NCI-H2107 treated with DMSO at 0.1 percent for 48 hours (cell line): ENCODE measurements at regions not wholly inside any gene's neighbourhood (a gene's known extent, or its start where the extent isn't known, plus 50 kb on each side); places are given as distances from the start of the nearest gene placed in this dataset.
"Not testable (repeated sequence)": the region's sequence is repeated elsewhere in the genome, so short reads cannot be mapped to it uniquely, and the experiment has no call there.

ENCODE experiments used
- DNase-seq: peaks from one replicate; lab custom pipeline; 2025; ENCODE audit not compliant: unreplicated experiment; lab: John Stamatoyannopoulos, UW

DNA sequence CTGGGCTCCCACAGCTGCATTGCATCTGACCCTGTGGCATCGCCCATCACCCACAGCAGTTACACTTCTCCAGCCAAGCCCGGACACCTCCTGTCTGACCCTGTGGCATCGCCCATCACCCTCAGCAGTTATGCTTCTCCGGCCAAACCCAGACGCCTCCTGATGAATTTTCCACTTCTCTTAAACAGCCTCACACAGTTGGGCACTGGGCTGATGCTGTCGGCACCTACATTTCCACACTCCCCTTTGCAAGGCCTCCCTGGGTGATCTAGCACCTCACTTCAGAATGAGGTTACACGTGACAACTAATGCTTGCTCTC, 175.2 kb upstream of the ARID1B start:
- no peak for DNase-seq

DNA sequence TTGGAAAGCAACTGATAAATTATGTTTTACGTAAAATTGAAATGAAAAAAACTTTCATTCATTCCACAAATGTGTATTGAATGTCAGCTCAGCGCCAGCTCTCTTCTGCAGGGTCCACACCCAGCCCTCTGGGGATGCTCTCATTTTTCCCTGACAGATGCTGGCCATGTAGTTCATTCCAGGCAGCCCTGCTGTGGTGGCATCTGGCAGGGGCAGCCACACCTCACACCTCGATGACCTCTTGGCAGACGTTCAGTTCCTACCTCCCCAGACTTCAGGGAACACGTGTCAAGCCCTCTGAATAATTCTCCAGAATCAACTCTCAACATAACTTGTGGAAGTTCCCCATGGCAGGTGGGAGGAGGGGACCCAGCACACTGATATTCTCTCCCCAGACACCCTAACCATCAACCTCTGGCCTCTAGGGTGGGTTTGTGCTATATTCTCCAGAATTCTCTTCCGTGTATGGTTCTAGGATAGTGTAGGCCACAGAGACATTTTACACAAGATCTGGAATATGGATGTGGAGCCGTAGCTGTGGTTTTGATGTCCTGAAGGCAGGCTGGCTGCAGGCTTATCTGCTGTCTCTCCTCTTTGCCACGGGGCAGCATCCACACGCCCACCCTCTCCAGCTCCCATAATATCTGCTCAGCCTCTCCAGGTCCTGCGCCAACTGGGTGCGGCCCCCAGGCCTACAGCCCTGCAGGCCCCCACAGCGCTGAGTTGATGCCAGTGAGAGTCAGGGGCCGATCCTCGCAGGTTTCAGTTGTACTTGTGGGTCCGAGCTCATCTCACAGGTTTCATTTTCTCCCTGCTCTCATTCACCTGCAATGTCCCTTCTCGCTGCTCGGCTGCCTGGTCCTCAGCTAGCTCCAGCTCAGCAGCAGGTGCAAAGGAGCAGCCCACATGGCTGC, 175.8 kb upstream of the ARID1B start:
- DNase-seq, result no peak

DNA sequence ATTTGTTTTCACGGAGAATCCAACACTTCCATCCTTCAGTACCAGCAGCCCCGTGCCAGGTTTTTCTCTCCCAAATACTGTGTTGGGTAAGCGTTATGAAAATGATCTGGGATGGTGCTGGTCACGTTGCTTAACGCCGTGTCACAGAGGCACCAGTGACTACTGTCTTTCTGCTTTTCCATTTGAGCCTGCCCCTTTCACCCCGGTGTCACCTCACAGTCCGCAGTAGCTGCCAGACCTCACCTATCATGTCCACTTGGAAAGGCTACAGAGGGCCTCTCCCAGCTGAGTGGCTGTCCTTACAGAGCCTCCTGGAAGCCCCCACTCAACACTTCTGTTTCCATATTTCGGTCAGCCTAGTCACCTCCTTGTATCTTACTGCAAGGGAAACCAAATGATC, 176.5 kb upstream of the ARID1B start:
- DNase-seq, result no peak

DNA sequence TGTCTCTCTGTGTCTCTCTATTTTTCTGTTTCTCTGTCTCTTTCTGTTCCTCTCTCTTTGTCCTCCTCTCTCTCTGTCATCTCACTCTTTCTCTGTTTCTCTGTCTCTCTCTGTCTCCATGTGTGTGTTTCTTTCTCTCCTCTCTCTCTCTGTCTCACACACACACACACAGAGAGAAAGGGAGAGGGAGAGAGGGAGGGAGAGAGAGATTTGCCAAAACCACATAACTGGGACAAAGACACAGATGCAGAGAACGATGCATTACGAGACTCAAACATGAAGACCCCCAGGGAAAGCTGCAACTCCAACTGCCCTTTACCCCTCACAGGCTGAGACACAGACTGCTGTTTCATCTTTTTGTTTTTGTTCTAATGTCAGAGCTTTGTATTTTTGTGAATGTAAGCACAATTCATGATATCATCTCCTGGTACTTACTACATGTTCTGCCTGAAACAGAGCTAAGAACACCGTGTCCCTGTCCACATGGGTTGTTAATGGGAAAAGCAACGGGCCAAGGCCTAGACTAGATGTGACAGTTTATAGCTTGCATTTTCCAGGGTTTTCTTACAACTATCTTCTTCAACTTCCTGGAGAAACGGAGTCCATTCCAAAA, 177.1 kb upstream of the ARID1B start:
- no peak for DNase-seq

DNA sequence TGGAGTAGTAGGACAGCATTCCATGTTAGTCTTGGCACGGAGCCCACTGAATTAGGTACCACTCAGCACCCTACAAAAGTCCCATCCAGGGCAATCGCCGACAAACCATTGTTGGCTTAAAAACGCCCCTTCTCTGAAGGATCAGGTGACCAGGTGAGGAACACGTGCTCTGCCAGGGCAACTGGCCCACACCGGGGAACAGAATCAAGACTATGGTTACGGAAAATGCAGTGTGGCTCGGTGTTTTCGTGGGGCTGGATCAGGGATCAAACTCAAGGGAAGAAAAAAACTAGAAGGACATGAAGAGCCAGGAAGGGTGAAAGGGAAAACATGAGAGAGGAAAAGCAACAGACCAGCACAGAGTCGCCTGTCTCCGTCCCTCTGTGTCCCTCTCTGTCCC, 177.8 kb upstream of the ARID1B start:
- peak; percentile 34 for DNase-seq

DNA sequence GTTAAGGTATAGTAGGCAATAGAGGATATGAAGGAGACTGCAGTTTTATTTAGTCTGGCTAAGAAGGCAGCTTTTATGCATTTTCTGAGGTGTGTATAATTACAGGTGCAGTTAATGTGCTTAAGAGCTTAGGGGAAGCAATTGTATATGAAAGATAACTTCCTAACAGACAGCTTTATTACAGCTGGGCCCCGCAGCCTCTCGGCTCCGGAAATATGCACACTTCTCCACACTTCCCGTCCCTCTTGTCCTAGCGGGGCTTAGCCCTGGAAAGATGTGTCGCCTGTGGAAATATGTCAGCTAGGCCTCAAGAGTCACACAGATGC, 178.4 kb upstream of the ARID1B start:
- no peak for DNase-seq

DNA sequence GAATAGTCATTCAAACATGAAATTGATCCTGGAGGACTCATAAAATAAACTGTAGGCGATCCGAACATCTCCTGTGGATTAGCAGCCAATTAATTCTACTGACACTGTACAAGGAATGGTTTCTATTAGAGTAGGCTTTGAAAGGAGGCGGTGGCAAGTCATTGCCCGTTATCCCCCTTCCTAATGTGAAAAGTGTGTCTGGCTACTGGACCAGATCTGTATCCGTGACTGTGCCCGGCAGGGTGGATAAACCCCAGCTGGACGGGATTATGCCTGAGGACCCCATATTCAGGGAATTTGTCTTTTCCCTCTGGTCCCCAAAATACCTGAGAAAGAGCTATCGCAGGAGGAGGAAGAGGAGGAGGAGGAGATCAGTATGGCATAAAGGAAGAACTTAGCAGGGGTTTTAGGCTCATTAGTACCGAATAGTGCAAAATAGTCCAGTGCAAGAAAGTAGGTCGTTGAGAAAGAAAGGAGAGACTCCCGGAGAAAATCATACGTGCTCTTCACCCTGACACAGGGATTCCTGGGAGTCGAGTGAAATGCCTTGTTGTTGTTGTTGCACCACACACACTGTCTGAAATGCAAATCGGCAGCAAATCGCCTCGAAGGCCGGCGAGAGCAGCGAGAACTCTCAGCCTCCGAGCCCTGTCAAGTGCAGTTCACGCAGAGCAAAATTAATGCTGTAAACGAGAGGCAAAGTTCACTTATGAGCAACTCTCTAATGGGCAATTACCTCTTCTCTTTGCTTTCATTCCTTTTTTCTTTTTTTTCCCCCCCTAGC, 178.9 kb upstream of the ARID1B start:
- DNase-seq, result peak; percentile 76

DNA sequence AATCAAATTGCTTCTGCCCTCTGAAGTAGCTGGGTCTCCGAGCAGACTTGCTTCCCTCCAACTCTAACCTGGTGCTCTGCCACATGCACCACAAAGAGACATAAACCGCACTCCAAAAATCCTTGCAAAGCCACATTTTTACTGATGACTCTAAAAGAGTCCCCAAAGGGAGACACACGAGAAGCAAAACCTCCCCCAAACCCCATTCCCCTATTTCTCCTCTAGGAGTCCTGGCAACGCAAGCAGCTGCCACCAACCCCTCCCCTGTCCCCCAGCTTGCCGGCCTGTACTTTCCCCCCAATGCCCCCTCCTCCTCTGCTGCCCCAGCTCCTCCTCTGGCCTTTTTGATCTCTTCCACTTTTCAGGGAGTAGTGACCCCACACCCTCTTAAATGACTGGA, 180.1 kb upstream of the ARID1B start:
- no peak for DNase-seq

DNA sequence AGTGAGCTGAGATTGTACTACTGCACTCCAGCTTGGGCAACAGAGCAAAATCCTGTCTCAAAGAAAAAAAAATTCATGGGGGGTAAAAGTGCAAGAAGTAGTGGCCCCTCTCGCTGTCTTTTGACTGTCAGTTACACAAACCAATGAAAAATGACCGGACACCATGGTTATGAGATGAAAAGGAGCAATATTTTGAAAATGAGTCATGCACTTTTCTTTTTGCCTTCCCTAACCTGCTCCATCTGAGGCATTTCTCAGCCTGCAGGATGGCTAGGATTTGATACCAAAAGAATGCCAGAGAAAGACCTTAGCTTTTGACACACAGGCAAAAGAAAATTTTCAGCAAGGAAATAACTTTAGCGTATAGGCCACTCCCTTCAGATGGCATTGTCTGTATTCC, 181.7 kb upstream of the ARID1B start:
- no peak for DNase-seq

DNA sequence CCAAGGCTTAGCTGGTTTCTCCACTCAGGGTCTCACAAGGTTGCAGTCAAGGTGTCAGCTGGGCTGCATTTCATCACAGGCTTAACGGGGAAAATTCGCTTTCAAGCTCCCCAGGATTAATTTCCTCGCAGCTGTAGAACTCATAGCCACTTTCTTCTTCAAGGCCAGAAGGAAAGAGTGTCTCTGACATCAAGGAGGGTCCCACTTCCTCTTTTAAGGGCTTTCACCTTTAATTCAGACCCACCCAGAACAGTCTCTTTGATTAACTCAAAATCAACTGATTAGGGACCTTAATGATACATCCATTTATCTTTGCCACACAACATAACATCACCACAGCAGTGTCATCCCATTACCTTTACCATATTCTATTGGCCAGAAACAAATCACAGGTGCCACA, 183.3 kb upstream of the ARID1B start:
- no peak for DNase-seq

DNA sequence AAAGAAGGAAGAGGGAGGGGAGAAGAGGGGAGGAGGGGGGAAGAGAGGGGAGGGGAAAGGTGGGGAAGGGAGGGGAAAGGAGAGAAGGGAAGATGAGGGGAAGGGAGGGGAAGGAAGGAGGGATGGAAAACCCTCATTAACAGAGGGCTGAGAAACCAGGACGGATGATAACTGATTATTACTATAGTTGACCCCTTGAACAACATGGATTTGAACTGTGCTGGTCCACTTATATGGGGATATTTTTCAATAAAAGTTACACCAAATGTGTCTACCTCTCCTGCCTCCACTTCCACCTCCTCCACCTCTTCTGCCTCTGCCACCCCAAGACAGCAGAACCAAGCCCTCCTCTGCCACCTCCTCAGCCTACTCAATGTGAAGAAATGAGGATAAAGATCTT, 184.1 kb upstream of the ARID1B start:
- no peak for DNase-seq

DNA sequence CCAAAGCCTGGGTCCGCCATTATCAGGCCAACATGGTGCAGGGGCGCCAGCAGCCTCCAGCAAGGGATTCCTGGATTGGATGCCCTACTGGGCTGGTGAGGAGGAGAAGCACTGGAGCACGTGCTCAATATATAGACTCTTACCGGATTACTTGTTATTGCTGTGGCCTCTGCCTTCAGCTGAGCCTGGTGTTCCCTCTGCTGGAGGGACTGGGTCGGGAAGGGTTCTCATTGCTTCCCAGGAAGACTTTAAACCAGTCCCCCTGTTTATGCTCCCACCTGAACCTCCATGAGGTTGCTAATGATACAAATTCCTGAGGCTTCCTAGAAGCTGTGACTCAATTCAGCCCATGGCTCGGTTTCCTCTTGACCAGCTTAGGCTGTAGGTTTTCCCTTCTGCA, 186.7 kb upstream of the ARID1B start:
- no peak for DNase-seq

DNA sequence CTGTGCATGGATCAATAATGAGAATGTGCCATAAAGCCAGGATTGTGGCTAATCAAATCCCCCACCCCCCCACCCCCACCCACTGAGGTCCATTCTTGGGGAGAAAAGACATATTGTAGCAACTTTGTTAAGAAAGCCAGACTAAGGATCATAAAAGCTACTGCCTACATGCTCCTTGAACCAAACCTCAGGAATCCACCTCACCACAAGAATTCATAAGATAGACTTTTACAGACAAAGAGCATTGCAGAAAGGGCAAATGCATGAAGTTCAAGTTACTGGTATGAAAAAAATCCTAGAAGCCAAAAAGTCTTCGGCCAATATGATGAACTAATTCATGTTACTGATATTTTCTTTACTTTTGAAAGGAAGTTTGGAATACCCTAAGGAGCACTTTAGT, 187.9 kb upstream of the ARID1B start:
- DNase-seq, result no peak

DNA sequence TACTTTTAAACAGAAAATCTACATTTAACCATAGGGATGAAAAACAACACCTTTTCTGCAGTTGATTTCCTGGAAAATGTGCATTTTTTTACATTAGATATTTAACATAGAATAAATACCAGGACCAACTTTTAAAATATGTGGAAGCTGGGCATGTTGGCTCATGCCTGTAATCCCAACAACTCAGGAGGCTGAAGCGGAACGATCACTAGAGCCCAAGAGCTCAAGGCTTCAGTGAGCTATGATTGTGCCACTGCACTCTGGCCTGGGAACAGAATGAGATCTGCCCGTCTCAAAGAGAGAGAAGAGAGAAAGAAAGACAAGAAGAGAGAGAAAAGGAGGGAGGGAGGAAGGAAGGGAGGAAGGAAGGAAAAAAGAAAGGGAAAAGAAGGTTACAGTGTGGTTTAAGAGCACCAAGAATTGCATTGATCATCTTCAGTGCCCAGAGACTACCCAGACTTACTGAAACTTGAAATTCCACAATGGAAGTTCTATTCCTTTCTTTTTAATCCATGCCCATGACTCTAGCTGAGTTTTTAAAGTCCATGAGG, 189.4 kb upstream of the ARID1B start:
- DNase-seq, result no peak

DNA sequence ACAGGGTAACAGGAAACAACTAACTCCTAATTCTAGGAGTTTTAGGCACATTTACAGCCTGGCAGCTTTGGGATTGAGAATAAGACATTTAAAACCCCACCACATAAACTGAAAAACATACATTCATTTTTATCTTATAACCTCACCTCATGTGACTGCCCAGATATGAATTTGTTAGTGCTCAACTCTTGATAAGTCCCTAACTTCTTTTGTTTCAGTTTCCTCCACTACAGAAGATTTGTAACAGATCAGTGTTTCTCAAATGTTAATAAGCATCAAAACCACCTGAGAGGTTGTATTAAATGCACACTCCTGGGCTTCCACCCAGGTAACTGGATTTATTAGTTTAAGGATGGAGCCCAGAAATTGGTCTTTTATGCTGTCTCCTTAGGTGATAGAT, 190.1 kb upstream of the ARID1B start:
- DNase-seq, result no peak

DNA sequence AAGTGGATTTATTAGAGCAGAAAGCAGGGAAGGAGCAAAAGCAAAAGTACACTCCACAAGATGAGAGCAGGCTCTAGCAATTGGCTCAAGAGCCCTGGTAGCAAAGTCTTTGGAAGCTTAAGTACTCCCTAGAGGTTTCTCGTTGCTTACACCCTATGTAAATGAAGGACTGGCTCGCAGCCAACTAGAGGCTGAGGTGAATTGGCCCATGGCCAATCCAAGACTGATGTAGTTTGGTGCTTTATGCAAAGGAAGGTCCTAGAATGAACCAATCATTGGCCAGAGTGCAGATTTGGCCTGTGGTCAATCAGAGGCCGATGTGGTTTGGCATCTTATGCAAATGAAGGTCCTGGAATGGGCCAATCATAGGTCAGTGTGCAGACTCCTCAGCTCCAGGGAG, 191.3 kb upstream of the ARID1B start:
- peak; percentile 94 for DNase-seq

DNA sequence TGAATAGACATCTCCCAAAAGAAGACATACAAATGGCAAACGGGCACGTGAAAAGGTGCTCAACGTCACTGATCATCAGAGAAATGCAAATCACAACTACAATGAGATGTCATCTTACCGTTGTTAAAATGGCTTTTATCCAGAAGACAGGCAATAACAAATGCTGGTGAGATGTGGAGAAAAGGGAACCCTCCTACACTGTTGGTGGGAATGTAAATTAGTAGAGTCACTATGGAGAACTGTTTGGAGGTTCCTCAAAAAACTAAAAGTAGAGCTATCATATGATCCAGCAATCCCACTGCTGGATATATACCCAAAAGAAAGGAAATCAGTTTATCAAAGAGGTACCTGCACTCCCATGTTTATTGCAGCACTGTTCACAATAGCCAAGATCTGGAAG, 193.1 kb upstream of the ARID1B start:
- DNase-seq, result not testable (repeated sequence)

DNA sequence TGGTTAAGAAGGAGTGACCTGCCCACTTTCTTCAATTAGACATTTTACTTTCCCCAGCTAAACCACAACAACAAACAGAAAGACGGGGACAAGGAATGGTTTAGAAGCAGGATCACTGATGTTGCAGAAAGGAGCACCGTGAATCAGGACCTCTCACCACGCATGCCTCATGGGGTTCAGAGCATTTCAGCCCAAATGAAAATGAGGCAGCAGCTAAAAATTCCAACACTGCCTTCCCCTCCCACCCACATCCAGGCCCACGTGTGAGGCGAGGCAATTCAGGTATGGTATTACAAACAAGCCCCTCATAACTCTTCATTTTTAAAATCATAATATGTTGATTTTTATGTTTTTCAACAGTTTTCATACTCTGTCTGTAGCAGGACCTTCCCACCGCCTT, 194.1 kb upstream of the ARID1B start:
- DNase-seq, result no peak

DNA sequence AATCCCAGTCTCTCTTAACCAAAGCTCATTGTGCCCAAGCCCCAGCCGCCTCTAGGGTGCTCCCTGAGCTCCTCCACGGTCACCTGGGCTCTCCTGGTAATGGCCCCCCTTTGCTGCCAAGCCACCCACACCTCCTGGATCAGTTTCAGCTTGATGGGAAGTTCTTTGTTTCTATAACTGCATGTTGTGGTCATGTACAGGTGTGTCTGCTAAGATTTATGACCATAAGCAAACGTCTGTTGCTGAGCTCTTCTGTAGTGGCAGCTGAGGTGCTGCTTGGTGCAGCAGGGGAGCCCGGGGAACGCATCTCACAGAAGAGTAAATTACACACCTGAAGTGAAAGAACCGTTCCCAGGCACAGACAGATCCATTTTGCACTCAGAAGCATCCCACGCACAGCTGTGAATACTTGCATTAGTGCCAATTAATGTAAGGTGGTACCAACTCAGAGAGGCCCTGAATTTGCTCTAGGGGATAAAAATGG, 194.6 kb upstream of the ARID1B start:
- peak; percentile 99 for DNase-seq

DNA sequence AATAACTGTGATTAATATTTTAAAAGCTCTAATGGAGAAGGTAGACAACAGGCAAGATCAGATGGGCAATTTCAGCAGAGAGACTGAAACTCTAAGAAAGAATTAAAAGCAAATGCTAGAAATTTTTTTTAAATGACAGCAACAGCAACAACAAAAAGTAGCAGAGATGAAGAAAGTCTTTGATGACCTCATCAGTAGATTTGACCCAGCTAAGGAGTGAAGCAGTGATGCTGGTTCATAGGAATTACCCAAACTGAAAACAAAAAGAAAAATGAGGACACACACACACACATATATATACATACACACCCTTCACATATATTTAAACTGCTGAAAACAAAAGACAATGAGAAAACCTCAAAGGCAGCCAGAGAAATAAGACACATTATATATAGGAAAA, 197.6 kb upstream of the ARID1B start:
- no peak for DNase-seq

DNA sequence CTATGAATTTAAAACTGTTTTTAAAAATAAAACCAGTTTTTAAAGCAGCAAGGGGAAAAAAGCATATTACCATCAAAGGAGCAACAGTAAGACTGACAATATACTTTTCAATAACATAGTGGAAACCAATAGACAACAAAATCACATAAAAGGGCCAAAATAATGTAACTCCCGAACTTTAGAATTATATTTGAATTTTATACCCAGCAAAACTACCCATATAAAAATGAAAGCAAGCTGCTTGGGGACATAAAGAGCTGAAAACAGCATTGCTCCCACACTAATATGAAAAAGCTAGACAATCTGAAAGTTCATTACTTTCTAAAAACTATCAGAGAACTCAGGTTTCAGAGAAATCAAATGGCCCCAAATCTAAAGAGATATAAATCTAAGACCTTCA, 199.4 kb upstream of the ARID1B start:
- DNase-seq, result no peak

DNA sequence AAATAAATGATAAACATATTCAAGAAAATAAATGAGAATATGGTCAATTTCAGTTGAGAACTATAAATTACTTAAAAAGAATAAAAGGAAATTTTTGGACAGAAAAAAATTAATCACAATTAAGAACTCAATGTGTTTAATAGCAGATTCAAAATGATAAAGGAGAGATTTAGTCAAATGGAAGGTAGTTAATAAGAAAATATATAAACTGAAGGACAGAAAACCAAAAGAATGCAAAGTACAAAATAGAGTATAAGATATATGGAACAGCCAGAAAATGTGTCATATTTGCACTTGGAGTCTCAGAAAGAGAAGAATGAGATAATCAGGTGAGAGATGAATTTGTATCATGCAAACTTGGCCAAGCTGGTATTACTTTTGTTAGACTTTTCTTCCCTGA, 201.8 kb upstream of the ARID1B start:
- DNase-seq, result no peak
